GM18517 (cell line): ENCODE measurements at regions not wholly inside any gene's neighbourhood (a gene's known extent, or its start where the extent isn't known, plus 50 kb on each side); places are given as distances from the start of the nearest gene placed in this dataset.

ENCODE experiments used
- ATAC-seq: cut with Tn5 transposase; IDR thresholded peaks from one replicate; pipeline ENCODE4 v1.9.1; 2021; ENCODE audit warnings: mild to moderate bottlenecking, moderate library complexity; ENCODE audit not compliant: unreplicated experiment

- no peak for ATAC-seq
Observed at GRCh38 chr6:44701637-44702101, 314.2 kb downstream of the CDC5L start.

- ATAC-seq: no peak
Observed at GRCh38 chr6:44702292-44702691, 314.8 kb downstream of the CDC5L start.

DNA sequence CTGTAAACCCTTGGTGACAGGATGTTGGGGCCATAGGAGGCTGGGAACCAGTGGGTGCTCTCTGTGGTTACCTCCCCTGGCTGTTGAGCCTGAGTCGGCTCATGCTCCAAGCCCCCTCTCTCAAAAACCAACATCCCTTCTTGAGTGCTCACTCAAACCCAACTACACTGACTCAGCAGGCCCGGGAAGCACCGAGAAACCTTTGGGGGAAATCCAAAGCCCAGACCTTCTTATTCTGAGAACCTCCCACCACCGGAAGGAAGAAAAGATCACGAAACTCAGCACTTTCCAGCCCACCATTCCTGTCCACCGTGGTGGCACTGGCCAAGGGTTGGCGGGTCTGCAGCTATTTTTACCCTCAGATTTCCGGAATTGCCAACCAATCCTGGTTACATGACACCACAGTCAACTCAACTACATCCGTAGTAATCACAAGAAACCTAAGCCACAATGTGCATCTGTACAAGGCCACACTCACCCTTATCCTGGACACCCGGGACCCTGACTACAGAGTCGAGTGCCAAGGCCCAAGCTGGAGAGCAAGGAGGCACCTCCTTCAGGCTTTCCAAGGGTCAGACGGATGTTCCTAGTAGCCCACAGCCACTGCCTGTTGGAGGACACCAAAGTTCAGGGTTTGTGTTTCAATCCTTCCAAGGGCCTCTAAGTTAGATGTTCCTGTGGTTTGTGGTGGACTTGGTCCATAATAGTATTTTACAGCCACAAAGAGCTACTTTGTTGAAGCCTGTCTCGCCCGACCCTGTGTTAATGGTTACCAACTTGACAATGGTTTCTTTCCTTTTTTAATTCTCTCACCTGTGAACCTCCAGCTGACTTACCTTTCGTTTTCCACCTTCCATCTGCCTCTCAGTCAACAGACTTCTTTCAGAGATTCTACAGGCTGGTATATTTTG is 317.0 kb downstream of the CDC5L start:
- no peak for ATAC-seq

- ATAC-seq: no peak
Observed at GRCh38 chr6:44705596-44705995, 318.1 kb downstream of the CDC5L start.

- ATAC-seq: no peak
Observed at GRCh38 chr6:44706011-44706410, 318.5 kb downstream of the CDC5L start.

DNA sequence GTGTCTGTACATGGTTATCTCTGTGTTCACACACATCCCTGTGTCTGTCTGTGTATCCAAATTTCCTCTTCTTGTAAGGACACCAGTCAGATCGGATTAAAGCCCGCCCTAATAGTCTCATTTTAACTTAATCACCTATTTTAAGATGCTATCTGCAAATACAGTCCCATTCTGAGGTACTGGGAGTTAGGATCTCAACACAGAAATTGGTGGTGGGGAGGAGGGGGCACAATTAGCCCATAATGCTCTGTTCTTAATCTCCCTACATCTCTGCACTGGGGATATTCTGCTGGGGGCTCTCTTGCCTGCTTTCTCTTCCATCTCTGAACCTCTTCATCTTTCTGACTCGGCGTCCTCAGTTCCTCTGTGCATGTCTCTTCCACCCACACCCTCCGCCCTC is 320.7 kb downstream of the CDC5L start:
- no peak for ATAC-seq

DNA sequence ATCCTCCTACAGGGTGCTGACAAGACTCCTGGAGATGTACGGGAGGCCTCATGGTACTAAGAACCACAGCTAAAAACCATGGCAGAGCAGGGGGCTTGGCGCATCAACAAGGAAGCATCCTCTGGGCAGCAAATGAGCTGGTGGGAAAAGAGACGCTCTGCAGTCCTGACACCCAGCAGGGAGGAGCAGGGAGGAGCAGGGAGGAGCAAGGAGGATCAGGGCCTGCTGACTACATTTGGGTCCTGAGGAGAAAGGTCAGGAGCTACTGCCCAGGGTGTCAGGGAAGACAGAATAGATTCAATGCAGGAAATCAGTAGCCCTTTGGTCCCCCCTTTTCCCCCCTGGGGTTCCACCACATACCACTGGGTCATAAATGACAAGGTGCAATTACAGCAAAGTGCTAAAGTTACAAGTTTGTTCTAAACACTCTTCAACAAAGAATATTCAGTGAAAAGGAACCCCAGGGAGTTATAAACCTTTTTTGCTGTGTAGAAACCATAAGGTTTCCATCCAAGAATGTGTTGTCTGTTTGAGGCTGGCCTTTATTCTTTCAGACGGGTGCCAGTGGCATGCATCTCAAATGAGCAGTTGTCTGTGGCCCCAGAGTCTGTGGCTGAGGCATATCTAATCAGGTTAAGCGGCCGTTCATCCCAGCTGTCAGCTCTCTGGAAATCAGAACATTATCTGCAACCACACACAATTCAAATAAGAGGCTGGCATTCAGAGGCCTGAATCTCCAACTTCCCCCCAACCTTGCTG is 325.0 kb downstream of the CDC5L start:
- ATAC-seq: no peak

GRCh38 chr6:44715188-44715587 is 327.7 kb downstream of the CDC5L start:
- no peak for ATAC-seq

DNA sequence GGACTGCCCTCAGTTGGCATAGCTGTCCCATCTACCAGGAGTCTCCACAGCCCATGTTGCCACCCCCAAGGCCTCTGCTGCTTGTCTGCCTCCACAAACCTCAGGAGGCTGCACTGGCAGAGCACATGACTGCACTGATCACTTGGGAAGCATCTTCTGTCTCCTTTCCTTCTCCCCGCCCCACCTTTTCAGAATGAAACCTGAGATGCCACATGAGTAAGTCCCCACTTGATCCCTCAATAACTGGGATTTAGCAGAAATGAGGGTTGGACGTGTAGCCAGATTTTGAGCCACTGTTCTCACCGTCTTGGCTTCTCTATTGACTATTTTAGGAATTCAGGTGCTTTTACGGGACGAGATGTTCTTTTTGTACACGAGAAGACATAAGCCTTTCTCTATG is 328.4 kb downstream of the CDC5L start:
- no peak for ATAC-seq

- no peak for ATAC-seq
Observed at GRCh38 chr6:44717431-44717830, 329.9 kb downstream of the CDC5L start.

DNA sequence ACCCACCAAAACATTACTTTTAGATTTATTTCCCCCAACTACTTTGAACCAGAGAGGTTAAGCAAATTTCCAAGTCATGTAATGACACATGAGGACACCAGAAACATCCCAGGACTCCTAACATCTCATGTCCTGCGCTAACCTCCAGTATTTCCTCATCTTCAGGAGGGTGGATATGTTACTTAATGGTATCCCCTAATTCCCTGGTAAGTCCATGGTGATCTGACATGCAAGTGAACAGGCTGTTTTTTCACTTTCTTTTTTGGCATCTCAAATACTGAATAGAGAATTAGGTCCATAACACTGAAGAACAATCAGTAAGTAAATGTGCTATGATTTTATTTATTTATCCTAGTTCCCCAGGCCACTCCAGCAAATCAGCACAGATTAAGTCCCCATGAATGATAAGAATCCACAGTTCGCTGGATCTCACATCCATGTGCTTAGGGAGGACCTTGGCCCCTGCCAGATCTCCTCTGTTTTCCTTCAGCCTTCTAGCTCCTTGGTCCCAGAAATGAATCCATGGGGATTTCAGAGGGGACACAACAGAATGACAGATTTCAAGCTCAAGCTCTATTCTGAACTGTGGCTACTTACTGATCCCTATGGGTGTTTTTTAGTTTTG is 334.6 kb downstream of the CDC5L start:
- ATAC-seq: no peak

DNA sequence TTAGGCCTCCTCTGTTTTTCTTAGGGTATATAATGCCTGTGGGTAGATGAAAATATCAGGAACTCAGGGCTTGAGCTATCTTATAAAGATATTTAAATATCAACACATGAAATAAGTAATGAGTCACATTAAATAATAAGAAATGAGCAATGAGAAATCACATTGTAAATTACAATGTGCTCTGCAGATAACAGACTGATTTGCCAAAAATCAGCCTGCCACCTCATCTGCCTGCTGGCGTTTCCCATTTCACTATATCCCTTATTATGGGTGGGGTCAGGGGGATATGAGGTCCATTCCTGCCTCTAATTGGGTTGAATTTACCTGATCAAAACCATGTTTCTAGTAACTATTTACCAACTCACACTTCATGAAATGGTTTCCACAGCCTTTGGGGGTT is 335.2 kb downstream of the CDC5L start:
- ATAC-seq: no peak

GRCh38 chr6:44723439-44724197 is 336.1 kb downstream of the CDC5L start:
- ATAC-seq: no peak

DNA sequence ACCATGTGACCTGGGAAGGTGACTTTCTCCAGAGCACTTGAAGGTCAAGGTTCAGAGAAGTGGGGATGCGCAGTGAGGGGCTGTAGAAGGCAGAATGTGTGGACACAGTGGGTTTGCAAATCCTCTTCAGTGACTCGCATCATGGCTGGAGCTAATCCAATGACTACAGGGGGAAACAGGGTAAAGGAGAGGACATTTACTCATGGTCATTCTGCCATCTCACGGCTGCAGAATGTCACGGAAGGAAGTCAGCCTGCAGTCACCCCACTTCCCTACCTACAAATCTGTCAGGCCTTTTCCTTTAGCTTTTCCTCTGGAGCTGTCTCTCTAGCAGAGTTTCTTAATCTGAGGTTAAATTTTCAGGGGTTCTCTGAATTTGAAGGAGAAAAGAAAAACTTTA is 337.6 kb downstream of the CDC5L start:
- ATAC-seq: no peak

DNA sequence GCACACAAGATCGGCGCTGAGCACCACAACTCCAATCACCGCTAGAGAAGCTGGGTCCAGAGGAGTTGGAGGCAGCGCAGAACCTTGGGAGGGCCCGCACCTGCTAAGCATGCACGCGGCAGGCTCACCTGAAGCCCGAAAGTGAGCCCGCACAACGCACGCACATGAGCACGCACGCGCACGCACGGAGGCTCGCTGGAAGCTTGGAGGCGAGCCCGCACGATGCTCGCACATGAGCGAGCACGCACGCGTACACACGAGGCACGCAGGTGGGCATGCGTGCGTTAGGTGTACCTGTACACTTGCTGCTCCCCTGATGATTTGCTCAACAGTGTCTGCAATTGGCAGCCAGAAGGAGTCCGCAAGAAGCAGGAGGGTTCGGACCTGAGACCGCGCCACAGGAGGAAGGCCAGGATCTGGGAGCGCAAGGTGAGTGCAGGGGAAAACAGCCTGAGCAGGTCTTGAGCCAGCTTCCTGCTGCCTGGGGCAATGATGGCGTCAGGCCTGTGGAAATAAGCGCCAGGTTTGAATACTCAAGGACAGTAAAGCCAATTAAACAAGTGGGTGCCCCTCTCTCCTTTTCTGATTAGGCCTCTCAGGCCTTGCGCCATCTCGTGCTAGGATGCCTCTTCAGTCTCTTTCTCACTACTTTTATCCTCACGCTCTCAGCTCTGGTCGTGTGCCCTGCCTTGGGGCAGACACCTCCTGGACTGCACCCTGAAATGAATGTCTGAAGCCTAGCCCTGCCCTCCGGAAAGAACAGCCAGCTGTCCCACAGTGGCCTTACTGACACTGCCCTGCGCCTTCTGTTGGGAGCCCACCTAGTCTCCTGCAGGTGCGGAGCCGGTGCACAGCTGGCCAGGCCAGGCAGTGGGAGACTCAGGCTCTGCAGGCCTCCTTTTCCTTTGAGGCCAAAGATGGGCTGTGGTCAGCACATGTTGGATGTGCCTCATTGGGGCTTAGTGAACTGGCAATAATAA is 340.4 kb downstream of the CDC5L start:
- ATAC-seq: no peak

GRCh38 chr6:44730771-44731391 is 343.4 kb downstream of the CDC5L start:
- no peak for ATAC-seq

GRCh38 chr6:44731485-44732095 is 344.1 kb downstream of the CDC5L start:
- no peak for ATAC-seq

DNA sequence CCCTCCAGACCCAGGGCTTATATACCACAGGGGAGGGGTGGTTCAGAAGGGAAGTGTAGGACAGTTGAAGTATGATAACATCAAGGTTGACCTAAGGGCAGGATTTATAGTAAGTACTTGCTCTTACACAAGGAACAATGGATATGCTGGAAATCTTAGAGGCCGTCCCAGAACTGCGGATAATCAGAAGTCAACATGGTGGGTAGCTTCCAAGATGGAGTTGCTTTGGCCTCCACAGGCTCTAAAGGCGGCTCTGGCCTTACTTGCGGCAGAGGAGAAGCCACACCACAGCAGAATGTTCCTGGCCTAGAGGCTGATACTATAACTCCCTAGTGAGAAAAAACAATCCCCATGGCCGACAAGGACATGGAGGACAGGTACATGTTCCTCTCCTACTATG is 344.7 kb downstream of the CDC5L start:
- no peak for ATAC-seq

- no peak for ATAC-seq
Observed at GRCh38 chr6:44733126-44733525, 345.6 kb downstream of the CDC5L start.
